ENCODE measurements at regions not wholly inside any gene's neighbourhood (a gene's known extent, or its start where the extent isn't known, plus 50 kb on each side); places are given as distances from the start of the nearest gene placed in this dataset.

DNA sequence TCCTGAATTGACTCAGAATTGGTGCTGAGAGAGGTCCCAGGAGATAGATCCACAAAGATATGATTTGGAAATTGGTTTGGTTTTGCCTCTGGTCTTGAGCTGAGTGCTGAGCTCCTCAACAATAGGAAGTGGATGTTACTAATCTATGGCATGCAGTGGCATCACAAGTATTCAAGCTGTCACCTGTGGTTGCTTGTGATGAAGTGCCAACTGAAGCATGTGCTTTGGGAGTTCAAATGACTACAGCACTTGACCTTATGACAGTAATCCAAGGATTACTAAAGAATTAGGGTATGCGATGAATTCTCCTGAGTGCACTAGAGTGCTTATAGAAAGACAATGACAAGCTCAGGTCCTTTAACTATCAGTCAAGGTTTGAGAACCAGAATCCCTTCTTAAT lies 406.2 kb downstream of the NOVA1 start:
- TF ChIP-seq ZNF274 (IDR thresholded peaks at IDR 0.05; ENCODE audit: low read depth, low read length) (no peak), YY1 (IDR thresholded peaks at IDR 0.05; ENCODE audit: insufficient read depth, insufficient read length) (no peak)
